Neural progenitor cell (in vitro differentiated cells): ENCODE measurements at regions not wholly inside any gene's neighbourhood (a gene's known extent, or its start where the extent isn't known, plus 50 kb on each side); places are given as distances from the start of the nearest gene placed in this dataset.
"Not testable (repeated sequence)": the region's sequence is repeated elsewhere in the genome, so short reads cannot be mapped to it uniquely, and the experiment has no call there.

ENCODE experiments used
- CTCF ChIP-seq: fragments of 200-600 bp; sonication (generic); IDR thresholded peaks from 2 replicates; pipeline ENCODE4 v1.5.1; 2017; ENCODE audit warnings: antibody characterized with exemption, mild to moderate bottlenecking
- EZH2phosphoT487 ChIP-seq: fragments of 200-600 bp; sonication (generic); IDR thresholded peaks from 2 replicates; pipeline ENCODE4 v1.6.1; 2017; ENCODE audit warnings: antibody characterized with exemption

GRCh38 chr9:33734941-33735835, 60.2 kb upstream of the PRSS3 start:
- not testable (repeated sequence) for TF ChIP-seq CTCF, EZH2phosphoT487
